SH-SY5Y (cell line): ENCODE measurements at regions not wholly inside any gene's neighbourhood (a gene's known extent, or its start where the extent isn't known, plus 50 kb on each side); places are given as distances from the start of the nearest gene placed in this dataset.

ENCODE experiments used
- GATA2 ChIP-seq: IDR thresholded peaks from 2 replicates; pipeline ENCODE4 v1.6.1; 2011; ENCODE audit warnings: mild to moderate bottlenecking, low read depth, low read length
- GATA3 ChIP-seq: IDR thresholded peaks from 2 replicates; pipeline ENCODE4 v1.6.1; 2011; ENCODE audit warnings: low read depth, mild to moderate bottlenecking, low read length, moderate library complexity

DNA sequence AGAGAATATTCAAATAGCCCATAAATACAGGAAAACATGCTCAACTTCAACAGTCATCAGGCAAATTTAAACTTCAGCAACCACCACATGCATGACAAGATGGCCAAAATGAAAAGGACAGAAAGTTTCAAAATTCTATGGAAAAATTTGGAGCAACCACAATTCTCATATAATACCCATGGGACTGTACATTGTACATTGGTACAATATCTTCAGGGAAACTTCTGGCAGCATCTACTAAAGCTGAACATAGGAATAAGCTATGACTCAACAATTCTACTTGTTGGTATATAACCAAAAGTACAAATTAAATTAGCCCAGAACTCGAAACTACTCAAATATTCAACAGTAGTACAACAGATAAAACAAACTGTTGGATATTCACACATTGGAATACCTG, 847.6 kb downstream of the TBL1XR1 start:
- TF ChIP-seq GATA2 (no peak), GATA3 (no peak)
